ENCODE measurements at regions not wholly inside any gene's neighbourhood (a gene's known extent, or its start where the extent isn't known, plus 50 kb on each side); places are given as distances from the start of the nearest gene placed in this dataset.

DNA sequence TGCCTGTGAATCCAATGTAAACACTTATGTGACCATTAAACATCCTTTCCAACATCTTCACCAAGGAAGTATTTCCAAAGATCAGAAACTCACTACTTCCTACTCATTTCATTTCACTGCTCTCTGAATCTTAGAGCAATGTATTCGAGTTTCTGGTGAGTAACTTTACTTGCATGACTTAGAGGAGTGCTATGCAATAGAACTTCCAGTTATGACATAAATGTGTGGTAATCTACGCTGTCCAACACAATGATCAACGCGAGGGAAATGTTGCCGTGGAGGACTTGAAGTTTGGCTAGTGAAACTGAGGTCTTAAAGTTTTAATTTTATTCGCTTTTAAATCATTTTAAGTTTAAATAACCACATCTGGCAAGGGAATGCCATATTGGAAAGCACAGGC, 1326.3 kb downstream of the XPNPEP1 start:
- TF ChIP-seq POU2F2 (IDR thresholded peaks at IDR 0.05; ENCODE audit: low read depth, low read length) (no peak), POLR2A (IDR thresholded peaks at IDR 0.05; ENCODE audit: low read depth, low read length) (no peak)
